Endothelial cell of umbilical vein (primary cell): ENCODE measurements at regions not wholly inside any gene's neighbourhood (a gene's known extent, or its start where the extent isn't known, plus 50 kb on each side); places are given as distances from the start of the nearest gene placed in this dataset.

Experiments used
- BruUV-seq: library from RNA; stranded (reverse); fragments of 400-500 nt; replicated peaks from 2 replicates; lab custom pipeline; 2021; lab: Mats Ljungman, UMichigan
- CTCF ChIA-PET: fragments of 300-600, 350-600 bp; sonication (Branson Sonifier 250); formaldehyde crosslinking; loops from one replicate; lab custom pipeline; 2021; ENCODE audit warnings: antibody characterized with exemption, inconsistent platforms; lab: Charles Lee
- POLR2A ChIA-PET: fragments of 300-600, 350-600 bp; sonication (Branson Sonifier 250); formaldehyde crosslinking; loops from one replicate; lab custom pipeline; 2021; ENCODE audit warnings: antibody characterized with exemption, inconsistent platforms; lab: Charles Lee
- DNase-seq: peaks from one replicate; pipeline ENCODE4 v3.0.0-alpha.2; 2011; ENCODE audit warnings: low read depth, low spot score
- FAIRE-seq: peaks from 2 replicates; lab custom pipeline; 2011; peaks lifted over from hg19 to GRCh38; lab: Jason Lieb, UNC
- H2AFZ ChIP-seq: 2 replicates; pipeline ENCODE4 v1.6.0; 2012; ENCODE audit warnings: low read depth, low read length, control low read depth, inconsistent platforms
- H3K27ac ChIP-seq: 2 replicates; pipeline ENCODE4 v1.5.1; 2011; ENCODE audit warnings: low read depth, mild to moderate bottlenecking, control low read depth, low read length, moderate library complexity; ENCODE audit not compliant: insufficient read depth
- H3K27me3 ChIP-seq, 2 experiments: 2 replicates each; pipeline versions ENCODE4 v1.6.0 to v1.6.1; 2011; ENCODE audit warnings: low read length in 2 of 2, mixed read lengths in 1 of 2; ENCODE audit not compliant: control insufficient read depth in 2 of 2, insufficient read depth in 2 of 2
- H3K36me3 ChIP-seq, 2 experiments: 2 replicates in 1 of 2; 3 replicates in 1 of 2; pipeline ENCODE4 v1.5.1; 2011; ENCODE audit warnings: low read length in 2 of 2, mild to moderate bottlenecking in 1 of 2, moderate library complexity in 1 of 2; ENCODE audit not compliant: control insufficient read depth in 2 of 2, insufficient read depth in 2 of 2; ENCODE audit errors: extremely low read depth in 1 of 2
- H3K4me1 ChIP-seq: 3 replicates; pipeline ENCODE4 v1.5.1; 2011; ENCODE audit warnings: mild to moderate bottlenecking, low read length; ENCODE audit not compliant: control insufficient read depth, insufficient read depth; ENCODE audit errors: extremely low read depth
- H3K4me2 ChIP-seq: 2 replicates; pipeline ENCODE4 v1.6.1; 2011; ENCODE audit warnings: low read length, control low read depth, mixed read lengths; ENCODE audit not compliant: insufficient read depth
- H3K4me3 ChIP-seq, 3 experiments: fragments of 200-600 bp in 1 of 3; sonication (generic), shearing (Covaris generic) in 1 of 3; replicated peaks in 1 of 3; 2 replicates each; pipeline ENCODE4 v1.5.1; 2011 to 2016; ENCODE audit warnings: control low read depth in 3 of 3, low read length in 3 of 3, mild to moderate bottlenecking in 2 of 3, inconsistent platforms in 1 of 3, low read depth in 1 of 3, moderate library complexity in 1 of 3; ENCODE audit not compliant: insufficient read depth in 1 of 3
- H3K79me2 ChIP-seq: 2 replicates; pipeline ENCODE4 v1.6.0; 2012; ENCODE audit warnings: low read length, inconsistent platforms; ENCODE audit not compliant: control insufficient read depth, insufficient read depth
- H3K9ac ChIP-seq: replicated peaks from 2 replicates; pipeline ENCODE3; 2011; ENCODE audit warnings: low read length, control low read depth; ENCODE audit not compliant: insufficient read depth; ENCODE audit errors: extremely low read depth
- H3K9me1 ChIP-seq: replicated peaks from 3 replicates; pipeline ENCODE4 v1.6.0; 2011; ENCODE audit warnings: mild to moderate bottlenecking, low read length; ENCODE audit not compliant: control insufficient read depth, insufficient read depth; ENCODE audit errors: extremely low read depth
- H3K9me3 ChIP-seq: replicated peaks from 2 replicates; pipeline ENCODE4 v1.5.1; 2012; ENCODE audit warnings: low read length, inconsistent platforms; ENCODE audit not compliant: control insufficient read depth, insufficient read depth
- H4K20me1 ChIP-seq: replicated peaks from 2 replicates; pipeline ENCODE3; 2011; ENCODE audit warnings: mild to moderate bottlenecking, low read length; ENCODE audit not compliant: control insufficient read depth, insufficient read depth; ENCODE audit errors: extremely low read depth
- EZH2 ChIP-seq: IDR thresholded peaks from 2 replicates; pipeline ENCODE4 v1.6.1; 2012; ENCODE audit warnings: borderline replicate concordance, low read depth, mild to moderate bottlenecking, moderate library complexity, low read length, inconsistent platforms; ENCODE audit not compliant: severe bottlenecking
- FOS ChIP-seq: IDR thresholded peaks from 2 replicates; pipeline ENCODE4 v1.6.1; 2011; ENCODE audit warnings: mild to moderate bottlenecking, low read length, moderate library complexity, borderline replicate concordance; ENCODE audit not compliant: insufficient read depth
- GATA2 ChIP-seq: IDR thresholded peaks from 2 replicates; pipeline ENCODE4 v1.7.0; 2011; ENCODE audit warnings: low read depth, mild to moderate bottlenecking, moderate library complexity, mixed read lengths, low read length; ENCODE audit not compliant: insufficient read length, insufficient read depth
- JUN ChIP-seq: IDR thresholded peaks from 2 replicates; pipeline ENCODE4 v1.6.1; 2011; ENCODE audit warnings: borderline replicate concordance, low read depth; ENCODE audit not compliant: insufficient read length, insufficient read depth
- MAX ChIP-seq: IDR thresholded peaks from 2 replicates; pipeline ENCODE4 v1.6.1; 2011; ENCODE audit not compliant: insufficient read depth, insufficient read length
- MYC ChIP-seq: IDR thresholded peaks from one replicate; pipeline ENCODE4 v1.6.1; 2011; ENCODE audit warnings: mild to moderate bottlenecking, low read depth, low read length
- POLR2A ChIP-seq: IDR thresholded peaks from 2 replicates; pipeline ENCODE4 v1.6.1; 2012; ENCODE audit warnings: low read depth, mild to moderate bottlenecking, control low read depth, low read length
- POLR2AphosphoS5 ChIP-seq: IDR thresholded peaks from 2 replicates; pipeline ENCODE4 v1.6.1; 2012; ENCODE audit warnings: low read depth, mild to moderate bottlenecking, control low read depth, low read length, moderate library complexity; ENCODE audit not compliant: insufficient read depth
- dilution Hi-C: fragments of 300-500 bp; cut with MboI; formaldehyde crosslinking; loops from one replicate; pipeline ENCODE4 v1.15.0; 2019; ENCODE audit warnings: low sequenced_read_pairs; ENCODE audit not compliant: extremely low pct_ligation_motif_present
- intact Hi-C: fragments of 100-400 bp; cut with micrococcal nuclease; formaldehyde crosslinking; loops from one replicate; pipeline ENCODE4 v1.10.0; 2022
- TF ChIP-seq, protein P1 (sequence below), 2 donors: IDR thresholded peaks; 1 replicate in 1 of 2; 2 replicates in 1 of 2; pipeline ENCODE4 v1.5.1; 2011; ENCODE audit warnings: low read length in 2 of 2, mild to moderate bottlenecking in 2 of 2, moderate library complexity in 2 of 2, control low read depth in 1 of 2, inconsistent platforms in 1 of 2, low read depth in 1 of 2; ENCODE audit not compliant: insufficient read depth in 1 of 2; ENCODE audit errors: extremely low read depth in 1 of 2

DNA sequence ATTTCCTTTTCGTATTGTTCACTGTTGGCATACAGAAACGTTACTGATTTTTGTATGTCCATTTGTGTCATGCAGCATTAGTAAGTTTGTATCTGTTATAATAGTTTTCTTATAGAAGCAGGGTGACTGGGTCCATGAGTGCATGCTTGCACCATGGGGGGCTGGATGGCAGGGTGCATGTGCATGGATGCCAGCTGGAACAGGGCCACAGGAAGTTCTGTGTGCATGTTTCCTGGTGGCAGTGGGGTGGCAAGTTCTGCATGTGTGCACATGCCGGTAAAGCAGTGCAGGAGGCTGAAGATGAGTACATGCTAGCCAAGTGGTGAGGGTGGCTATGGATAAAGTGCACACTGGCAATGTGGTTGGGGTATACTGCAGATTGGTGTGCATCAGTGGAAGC is 468.0 kb upstream of the KLHL4 start:
- H3K9ac ChIP-seq, result no peak overlapping the region
- ChIA-PET POLR2A (no interaction called here), CTCF (no interaction called here)
- no peaks in the 10 kb centered on the region for H3K9me3 ChIP-seq
- no peaks in the 10 kb centered on the region for H3K4me1 ChIP-seq
- BruUV-seq, result no TSS peak
- H3K27ac ChIP-seq, result no peak overlapping the region
- H3K4me3 ChIP-seq, result no peak overlapping the region
- H3K79me2 ChIP-seq, result no peaks in the 10 kb centered on the region
- H3K36me3 ChIP-seq, result no peaks in the 10 kb centered on the region
- H4K20me1 ChIP-seq, result no peaks in the 10 kb centered on the region
- no peaks in the 10 kb centered on the region for H3K27me3 ChIP-seq
- dilution Hi-C loops, result no loop called here
- intact Hi-C loops, result no loop called here
- FAIRE-seq, result no peak
- no peak for DNase-seq
- no peaks in the 10 kb centered on the region for H3K9me1 ChIP-seq
- no peak for TF ChIP-seq MYC
- no peak for TF ChIP-seq JUN
- TF ChIP-seq POLR2AphosphoS5, result no peak
- TF ChIP-seq MAX, result no peak
- no peak for TF ChIP-seq POLR2A
- TF ChIP-seq, protein P1, sequence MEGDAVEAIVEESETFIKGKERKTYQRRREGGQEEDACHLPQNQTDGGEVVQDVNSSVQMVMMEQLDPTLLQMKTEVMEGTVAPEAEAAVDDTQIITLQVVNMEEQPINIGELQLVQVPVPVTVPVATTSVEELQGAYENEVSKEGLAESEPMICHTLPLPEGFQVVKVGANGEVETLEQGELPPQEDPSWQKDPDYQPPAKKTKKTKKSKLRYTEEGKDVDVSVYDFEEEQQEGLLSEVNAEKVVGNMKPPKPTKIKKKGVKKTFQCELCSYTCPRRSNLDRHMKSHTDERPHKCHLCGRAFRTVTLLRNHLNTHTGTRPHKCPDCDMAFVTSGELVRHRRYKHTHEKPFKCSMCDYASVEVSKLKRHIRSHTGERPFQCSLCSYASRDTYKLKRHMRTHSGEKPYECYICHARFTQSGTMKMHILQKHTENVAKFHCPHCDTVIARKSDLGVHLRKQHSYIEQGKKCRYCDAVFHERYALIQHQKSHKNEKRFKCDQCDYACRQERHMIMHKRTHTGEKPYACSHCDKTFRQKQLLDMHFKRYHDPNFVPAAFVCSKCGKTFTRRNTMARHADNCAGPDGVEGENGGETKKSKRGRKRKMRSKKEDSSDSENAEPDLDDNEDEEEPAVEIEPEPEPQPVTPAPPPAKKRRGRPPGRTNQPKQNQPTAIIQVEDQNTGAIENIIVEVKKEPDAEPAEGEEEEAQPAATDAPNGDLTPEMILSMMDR (IDR thresholded peaks at IDR 0.05; ENCODE audit: extremely low read depth in 1 of 2, insufficient read depth in 1 of 2, low read depth in 1 of 2, low read length in 2 of 2), result no peak
- no peak for TF ChIP-seq GATA2
- TF ChIP-seq EZH2, result no peak
- TF ChIP-seq FOS, result no peak
- H3K4me2 ChIP-seq, result no peak overlapping the region
- no peak overlapping the region for H2AFZ ChIP-seq
